Stimulated activated CD8-positive, alpha-beta memory T cell treated with anti-CD3 and anti-CD28 coated beads, Interleukin-7, amount 100 ng/mL, for 1 hour (primary cell): ENCODE measurements at regions not wholly inside any gene's neighbourhood (a gene's known extent, or its start where the extent isn't known, plus 50 kb on each side); places are given as distances from the start of the nearest gene placed in this dataset.
"Not testable (repeated sequence)": the region's sequence is repeated elsewhere in the genome, so short reads cannot be mapped to it uniquely, and the experiment has no call there.

Experiments used
- DNase-seq, 2 donors: peaks; one replicate each; pipeline ENCODE4 v3.0.0-alpha.2; 2020; ENCODE audit warnings: low read depth in 2 of 2

- not testable (repeated sequence) for DNase-seq
Observed at GRCh38 chr10:77740396-77740795, 102.8 kb upstream of the KCNMA1 start.

GRCh38 chr10:77738496-77739158, 101.0 kb upstream of the KCNMA1 start:
- no peak for DNase-seq

- no peak for DNase-seq
Observed at GRCh38 chr10:77737608-77738007, 100.0 kb upstream of the KCNMA1 start.

- DNase-seq, result not testable (repeated sequence)
Observed at GRCh38 chr10:77735136-77735535, 97.5 kb upstream of the KCNMA1 start.

GRCh38 chr10:77732213-77733003, 94.8 kb upstream of the KCNMA1 start:
- DNase-seq, result no peak

GRCh38 chr10:77727481-77727880, 89.9 kb upstream of the KCNMA1 start:
- no peak for DNase-seq

- no peak for DNase-seq
Observed at GRCh38 chr10:77726732-77727131, 89.1 kb upstream of the KCNMA1 start.

GRCh38 chr10:77726301-77726700, 88.7 kb upstream of the KCNMA1 start:
- no peak for DNase-seq

- no peak for DNase-seq
Observed at GRCh38 chr10:77724820-77725219, 87.2 kb upstream of the KCNMA1 start.

- DNase-seq, result no peak
Observed at GRCh38 chr10:77723376-77723775, 85.8 kb upstream of the KCNMA1 start.

GRCh38 chr10:77722956-77723355, 85.3 kb upstream of the KCNMA1 start:
- not testable (repeated sequence) for DNase-seq

GRCh38 chr10:77721815-77722214, 84.2 kb upstream of the KCNMA1 start:
- no peak for DNase-seq

- DNase-seq, result no peak
Observed at GRCh38 chr10:77718957-77719356, 81.3 kb upstream of the KCNMA1 start.

- DNase-seq, result not testable (repeated sequence)
Observed at GRCh38 chr10:77718312-77718711, 80.7 kb upstream of the KCNMA1 start.

- no peak for DNase-seq
Observed at GRCh38 chr10:77717336-77717735, 79.7 kb upstream of the KCNMA1 start.

- no peak for DNase-seq
Observed at GRCh38 chr10:77716458-77717317, 79.1 kb upstream of the KCNMA1 start.

- no peak for DNase-seq
Observed at GRCh38 chr10:77715536-77715935, 77.9 kb upstream of the KCNMA1 start.

GRCh38 chr10:77715088-77715487, 77.5 kb upstream of the KCNMA1 start:
- DNase-seq, result no peak

GRCh38 chr10:77713521-77714280, 76.1 kb upstream of the KCNMA1 start:
- DNase-seq, result no peak

GRCh38 chr10:77712207-77712606, 74.6 kb upstream of the KCNMA1 start:
- DNase-seq, result no peak

GRCh38 chr10:77711683-77712049, 74.1 kb upstream of the KCNMA1 start:
- no peak for DNase-seq
